ENCODE measurements at regions not wholly inside any gene's neighbourhood (a gene's known extent, or its start where the extent isn't known, plus 50 kb on each side); places are given as distances from the start of the nearest gene placed in this dataset.

DNA sequence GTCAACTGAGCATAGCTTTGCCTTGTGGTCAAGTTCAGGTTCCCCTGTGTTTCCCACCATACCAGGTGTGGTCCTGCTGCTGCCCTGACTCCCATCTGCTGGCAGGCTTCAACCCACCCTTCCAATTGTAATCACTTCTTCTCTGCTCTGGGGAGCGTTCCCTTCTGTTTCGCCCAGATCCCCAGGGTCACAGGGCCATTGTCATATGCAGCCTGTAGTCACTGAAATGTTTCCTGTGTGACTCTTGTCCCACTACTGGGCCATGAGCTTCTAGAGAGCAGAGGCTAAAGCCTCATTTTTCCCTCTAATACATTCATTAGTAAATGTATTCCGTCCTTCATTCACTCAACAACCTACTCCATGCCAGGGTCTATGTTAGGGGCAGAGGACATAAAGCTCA is 75.0 kb upstream of the LAPTM4A start:
- TF ChIP-seq SCRT1 (tag by site-specific recombination; IDR thresholded peaks at IDR 0.05; ENCODE audit: borderline replicate concordance) (no peak), ZNF18 (tag by site-specific recombination; IDR thresholded peaks at IDR 0.05) (no peak), ZNF214 (tag by site-specific recombination; IDR thresholded peaks at IDR 0.05; ENCODE audit: borderline replicate concordance) (no peak)

Data from HEK293 (cell line).